HEK293T (cell line): ENCODE measurements at regions not wholly inside any gene's neighbourhood (a gene's known extent, or its start where the extent isn't known, plus 50 kb on each side); places are given as distances from the start of the nearest gene placed in this dataset.

Experiments
- CTCF ChIA-PET: fragments of 350-600 bp; formaldehyde crosslinking; extraction: SDS; loops from one replicate; lab custom pipeline; 2021; ENCODE audit warnings: antibody characterized with exemption, inconsistent platforms; lab: Yijun Ruan, JAX
- POLR2A ChIA-PET: fragments of 350-600 bp; formaldehyde crosslinking; extraction: SDS; loops from one replicate; lab custom pipeline; 2020; ENCODE audit warnings: antibody characterized with exemption, inconsistent platforms; lab: Yijun Ruan, JAX
- DNase-seq: peaks from one replicate; pipeline ENCODE4 v3.0.0; 2012; ENCODE audit warnings: mixed read lengths; ENCODE audit errors: extremely low spot score
- ARNT ChIP-seq: fragments of 450-650 bp; IDR thresholded peaks from 2 replicates; pipeline ENCODE4 v1.6.1; 2017; ENCODE audit warnings: mild to moderate bottlenecking
- BHLHE40 ChIP-seq: fragments of 450-650 bp; IDR thresholded peaks from 2 replicates; pipeline ENCODE4 v1.6.1; 2016; ENCODE audit warnings: mild to moderate bottlenecking, moderate library complexity, borderline replicate concordance
- CTBP1 ChIP-seq: fragments of 450-650 bp; IDR thresholded peaks from 2 replicates; pipeline ENCODE4 v1.6.1; 2016; ENCODE audit warnings: borderline replicate concordance
- ELF4 ChIP-seq: fragments of 450-650 bp; IDR thresholded peaks from 2 replicates; pipeline ENCODE4 v1.6.1; 2017; ENCODE audit warnings: antibody characterized with exemption
- FOXA1 ChIP-seq: fragments of 450-650 bp; IDR thresholded peaks from 2 replicates; pipeline ENCODE4 v1.6.1; 2016; ENCODE audit warnings: mild to moderate bottlenecking
- FOXK2 ChIP-seq: fragments of 450-650 bp; IDR thresholded peaks from 2 replicates; pipeline ENCODE4 v1.6.1; 2016; ENCODE audit warnings: mild to moderate bottlenecking
- FOXM1 ChIP-seq: fragments of 450-650 bp; IDR thresholded peaks from 2 replicates; pipeline ENCODE4 v1.6.1; 2017; ENCODE audit warnings: mild to moderate bottlenecking, borderline replicate concordance
- HDGF ChIP-seq: fragments of 450-650 bp; IDR thresholded peaks from 2 replicates; pipeline ENCODE4 v1.6.1; 2017; ENCODE audit warnings: antibody characterized with exemption, borderline replicate concordance
- L3MBTL2 ChIP-seq: fragments of 450-650 bp; conservative IDR thresholded peaks from 2 replicates; pipeline ENCODE4 v1.6.1; 2016; ENCODE audit warnings: mild to moderate bottlenecking
- LEF1 ChIP-seq: fragments of 450-650 bp; IDR thresholded peaks from 2 replicates; pipeline ENCODE4 v1.6.1; 2017; ENCODE audit warnings: mild to moderate bottlenecking, borderline replicate concordance
- NFRKB ChIP-seq: fragments of 450-650 bp; IDR thresholded peaks from 2 replicates; pipeline ENCODE4 v1.6.1; 2016; ENCODE audit warnings: mild to moderate bottlenecking, moderate library complexity
- SP1 ChIP-seq: fragments of 450-650 bp; IDR thresholded peaks from 2 replicates; pipeline ENCODE4 v1.6.1; 2017
- SUZ12 ChIP-seq: fragments of 450-650 bp; IDR thresholded peaks from 2 replicates; pipeline ENCODE4 v1.6.1; 2016; ENCODE audit warnings: mild to moderate bottlenecking
- TARDBP ChIP-seq: fragments of 450-650 bp; IDR thresholded peaks from 2 replicates; pipeline ENCODE4 v1.6.1; 2016
- ZNF384 ChIP-seq: fragments of 450-650 bp; IDR thresholded peaks from 2 replicates; pipeline ENCODE4 v1.6.1; 2016
- TF ChIP-seq, protein P1 (sequence below): fragments of 450-650 bp; IDR thresholded peaks from 2 replicates; pipeline ENCODE4 v1.6.1; 2016

DNA sequence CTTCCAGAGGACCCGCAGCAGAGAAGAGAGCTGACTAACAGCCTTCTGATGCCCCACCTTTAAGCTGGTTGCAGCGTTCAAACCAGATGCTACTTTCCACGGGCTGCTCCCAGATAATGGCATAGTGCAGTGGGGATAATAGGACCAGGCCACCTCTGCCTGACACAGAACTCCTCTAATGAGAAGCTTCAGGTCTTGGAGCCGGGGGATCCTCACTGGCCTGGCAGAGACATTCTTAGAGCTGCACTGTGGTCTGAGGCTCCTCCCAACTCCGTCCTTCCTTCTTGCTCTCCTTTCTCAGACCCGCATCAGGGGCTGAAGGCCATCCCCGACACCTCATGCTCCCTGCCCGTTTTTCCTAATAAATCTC is 206.6 kb upstream of the MARCKS start:
- no peak for DNase-seq
- POLR2A ChIA-PET: interaction anchor here (0.9 kb wide), 1 partner anchor 204 kb away, joined by 3 read pairs; no protein-coding TSS in a partner anchor
- TF ChIP-seq ELF4 (no peak), FOXM1 (no peak), ZNF384 (no peak), LEF1 (no peak), SP1 (no peak), FOXK2 (no peak), FOXA1 (no peak), L3MBTL2 (no peak), BHLHE40 (no peak), TARDBP (no peak)
- CTCF ChIA-PET: no interaction called here

DNA sequence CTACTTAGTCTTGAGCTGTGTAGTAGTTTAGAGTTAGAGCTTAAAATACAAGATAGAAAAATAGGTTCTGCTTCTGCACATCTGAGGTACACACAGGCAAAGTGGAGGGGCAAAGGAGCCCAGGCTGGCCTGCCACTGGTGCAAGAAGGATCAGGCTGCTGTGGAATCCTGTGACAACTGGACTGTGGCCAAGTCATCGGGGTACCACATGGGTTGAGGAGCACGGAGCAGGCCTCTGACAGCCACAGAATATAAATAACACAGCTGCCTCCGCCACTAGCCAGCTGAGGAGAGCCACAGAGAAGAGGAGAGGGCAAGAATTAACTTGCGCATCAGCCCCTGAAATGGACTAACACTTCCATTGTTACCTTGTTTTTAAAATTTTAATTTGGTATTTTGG is 206.0 kb upstream of the MARCKS start:
- CTCF ChIA-PET: no interaction called here
- POLR2A ChIA-PET: interaction anchor here (0.9 kb wide), 1 partner anchor 204 kb away, joined by 3 read pairs; no protein-coding TSS in a partner anchor
- no peak for TF ChIP-seq FOXA1
- no peak for TF ChIP-seq BHLHE40
- no peak for TF ChIP-seq TARDBP
- TF ChIP-seq, protein P1, sequence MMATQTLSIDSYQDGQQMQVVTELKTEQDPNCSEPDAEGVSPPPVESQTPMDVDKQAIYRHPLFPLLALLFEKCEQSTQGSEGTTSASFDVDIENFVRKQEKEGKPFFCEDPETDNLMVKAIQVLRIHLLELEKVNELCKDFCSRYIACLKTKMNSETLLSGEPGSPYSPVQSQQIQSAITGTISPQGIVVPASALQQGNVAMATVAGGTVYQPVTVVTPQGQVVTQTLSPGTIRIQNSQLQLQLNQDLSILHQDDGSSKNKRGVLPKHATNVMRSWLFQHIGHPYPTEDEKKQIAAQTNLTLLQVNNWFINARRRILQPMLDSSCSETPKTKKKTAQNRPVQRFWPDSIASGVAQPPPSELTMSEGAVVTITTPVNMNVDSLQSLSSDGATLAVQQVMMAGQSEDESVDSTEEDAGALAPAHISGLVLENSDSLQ: no peak
- TF ChIP-seq HDGF: no peak
- no peak for TF ChIP-seq SP1
- TF ChIP-seq ZNF384: no peak
- no peak for TF ChIP-seq ELF4
- TF ChIP-seq SUZ12: no peak
- TF ChIP-seq FOXK2: no peak
- DNase-seq: no peak

DNA sequence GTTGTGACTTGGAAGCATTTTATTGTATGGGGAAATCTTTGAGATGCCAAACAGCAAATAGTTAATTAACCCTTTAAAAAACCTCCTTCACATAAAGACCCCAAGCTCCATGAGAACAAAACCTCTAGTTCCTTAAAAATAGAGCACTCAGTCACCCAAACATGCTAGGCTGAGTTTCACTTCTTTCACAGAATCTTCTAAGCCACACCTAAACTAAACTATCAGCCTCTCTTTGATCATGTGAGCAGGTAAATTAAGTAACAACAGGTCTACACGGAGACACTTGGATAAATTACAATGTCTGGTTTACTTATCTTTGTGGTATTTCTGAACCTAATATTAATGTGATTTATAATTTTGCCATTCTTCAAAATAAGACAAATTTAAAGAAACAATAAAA is 205.2 kb upstream of the MARCKS start:
- POLR2A ChIA-PET: no interaction called here
- TF ChIP-seq FOXM1 (no peak), CTBP1 (no peak), ELF4 (no peak), FOXK2 (no peak), ZNF384 (no peak), ARNT (no peak)
- TF ChIP-seq, protein P1: no peak
- DNase-seq: no peak
- CTCF ChIA-PET: no interaction called here

DNA sequence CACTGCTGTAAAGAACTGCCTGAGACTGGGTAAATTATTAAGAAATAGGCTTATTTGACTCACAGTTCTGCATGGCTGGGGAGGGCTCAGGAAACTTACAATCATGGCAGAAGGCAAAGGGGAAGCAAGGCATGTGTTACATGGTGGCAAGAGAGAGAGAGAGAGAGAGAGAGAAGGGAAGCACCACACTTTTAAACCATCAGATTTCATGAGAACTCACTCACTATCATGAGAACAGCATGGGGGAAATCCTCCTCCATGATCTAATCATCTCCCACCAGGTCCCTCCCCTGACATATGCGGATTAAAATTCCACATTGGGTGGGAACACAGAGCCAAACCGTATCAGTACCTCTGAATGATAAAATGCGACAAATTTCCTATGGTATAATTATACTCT is 203.9 kb upstream of the MARCKS start:
- TF ChIP-seq ELF4 (no peak), LEF1 (no peak), TARDBP (no peak), ZNF384 (no peak), SUZ12 (no peak), L3MBTL2 (no peak)
- TF ChIP-seq, protein P1: no peak
- ChIA-PET CTCF (no interaction called here), POLR2A (no interaction called here)
- no peak for DNase-seq

DNA sequence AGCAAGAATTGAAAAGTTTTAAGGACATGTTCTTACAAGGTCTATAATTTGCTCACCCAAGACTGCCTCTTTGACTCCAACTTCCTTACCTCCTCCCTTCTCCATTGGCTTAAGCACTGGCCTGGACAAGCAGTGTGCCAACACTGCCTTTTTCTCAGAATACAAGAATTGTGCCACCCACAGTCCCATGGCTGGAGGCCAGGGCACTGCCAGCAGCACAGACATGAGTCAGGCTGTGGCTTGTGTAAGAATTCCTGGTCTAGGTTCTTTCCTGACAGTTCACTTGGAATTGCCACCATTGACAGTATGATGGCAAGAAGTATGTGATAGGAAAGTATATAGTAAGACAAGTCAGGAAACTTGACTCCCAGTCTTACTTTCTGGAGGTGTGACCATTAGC is 202.7 kb upstream of the MARCKS start:
- DNase-seq: no peak
- ChIA-PET CTCF (no interaction called here), POLR2A (no interaction called here)
- TF ChIP-seq, protein P1: no peak
- TF ChIP-seq FOXA1: no peak
- no peak for TF ChIP-seq L3MBTL2
- no peak for TF ChIP-seq CTBP1
- no peak for TF ChIP-seq BHLHE40
- no peak for TF ChIP-seq FOXM1
- TF ChIP-seq ELF4: no peak
- no peak for TF ChIP-seq HDGF
- TF ChIP-seq SP1: no peak
- no peak for TF ChIP-seq SUZ12
- TF ChIP-seq ZNF384: no peak
- TF ChIP-seq LEF1: no peak
- TF ChIP-seq ARNT: no peak
- no peak for TF ChIP-seq FOXK2
- TF ChIP-seq NFRKB: no peak
- TF ChIP-seq TARDBP: no peak

DNA sequence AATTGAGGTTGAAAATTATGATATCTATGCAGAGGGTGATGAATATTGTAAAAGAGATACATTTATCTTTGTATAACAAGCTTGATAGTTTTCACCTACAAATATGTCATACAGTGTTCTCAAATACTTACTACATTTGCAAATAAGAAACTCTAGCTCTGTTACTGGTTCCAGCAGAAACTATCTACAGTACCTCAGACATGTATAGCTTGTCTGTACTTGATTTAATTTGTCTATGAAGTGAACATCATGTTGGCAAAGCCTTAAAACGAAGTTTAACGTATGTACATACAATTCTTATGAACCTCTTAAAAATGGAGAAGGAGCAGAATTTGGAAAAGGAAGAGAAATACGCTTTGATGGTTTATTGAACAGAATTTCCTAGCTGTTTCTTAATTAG is 201.4 kb upstream of the MARCKS start:
- ChIA-PET POLR2A (no interaction called here), CTCF (no interaction called here)
- TF ChIP-seq FOXK2: no peak
- no peak for DNase-seq
